ENCODE measurements at regions not wholly inside any gene's neighbourhood (a gene's known extent, or its start where the extent isn't known, plus 50 kb on each side); places are given as distances from the start of the nearest gene placed in this dataset.
"Not testable (repeated sequence)": the region's sequence is repeated elsewhere in the genome, so short reads cannot be mapped to it uniquely, and the experiment has no call there.

GRCh38 chr5:79924936-79925893, 65.8 kb downstream of the MTX3 start:
- TF ChIP-seq ZFX (IDR thresholded peaks at IDR 0.05; ENCODE audit: borderline replicate concordance) = no peak
- TF ChIP-seq CTCF (IDR thresholded peaks at IDR 0.05) = no peak
- no peak overlapping the region for H3K27ac ChIP-seq

- TF ChIP-seq ZFX (IDR thresholded peaks at IDR 0.05; ENCODE audit: borderline replicate concordance) (no peak), CTCF (IDR thresholded peaks at IDR 0.05) (no peak)
- no peak overlapping the region for H3K27ac ChIP-seq
These were observed 67.6 kb downstream of the MTX3 start for GRCh38 chr5:79923431-79923830.

GRCh38 chr5:79922626-79923025, 68.4 kb downstream of the MTX3 start:
- TF ChIP-seq ZFX (IDR thresholded peaks at IDR 0.05; ENCODE audit: borderline replicate concordance) (no peak), CTCF (IDR thresholded peaks at IDR 0.05) (no peak)
- no peak overlapping the region for H3K27ac ChIP-seq

GRCh38 chr5:79907452-79907851, 83.6 kb downstream of the MTX3 start:
- not testable (repeated sequence) for H3K27ac ChIP-seq

GRCh38 chr5:79902571-79902970, 88.5 kb downstream of the MTX3 start:
- not testable (repeated sequence) for H3K27ac ChIP-seq

- no peak for TF ChIP-seq ZFX (IDR thresholded peaks at IDR 0.05; ENCODE audit: borderline replicate concordance)
- TF ChIP-seq CTCF (IDR thresholded peaks at IDR 0.05) = no peak
- no peak overlapping the region for H3K27ac ChIP-seq
These were observed 89.4 kb downstream of the MTX3 start for GRCh38 chr5:79901631-79902030.

GRCh38 chr5:79898611-79899010, 92.5 kb downstream of the MTX3 start:
- H3K27ac ChIP-seq = no peak overlapping the region
- no peak for TF ChIP-seq CTCF (IDR thresholded peaks at IDR 0.05)

- no peak for TF ChIP-seq CTCF (IDR thresholded peaks at IDR 0.05)
- no peak for TF ChIP-seq ZFX (IDR thresholded peaks at IDR 0.05; ENCODE audit: borderline replicate concordance)
- H3K27ac ChIP-seq = no peak overlapping the region
These were observed 97.1 kb downstream of the MTX3 start for GRCh38 chr5:79893976-79894375.

Measured in 22Rv1 (cell line).